Osteoblast (primary cell): ENCODE measurements at regions not wholly inside any gene's neighbourhood (a gene's known extent, or its start where the extent isn't known, plus 50 kb on each side); places are given as distances from the start of the nearest gene placed in this dataset.

ENCODE experiments used
- DNase-seq: peaks from one replicate; pipeline ENCODE4 v3.0.0; 2011; ENCODE audit warnings: low spot score, mixed read lengths; ENCODE audit not compliant: insufficient read length; ENCODE audit errors: missing footprints
- H2AFZ ChIP-seq: 2 replicates; pipeline ENCODE4 v1.6.0; 2011; ENCODE audit warnings: mild to moderate bottlenecking, low read length
- H3K27ac ChIP-seq: 2 replicates; pipeline ENCODE4 v1.5.1; 2011; ENCODE audit warnings: mild to moderate bottlenecking, low read depth, low read length, moderate library complexity
- H3K27me3 ChIP-seq: 2 replicates; pipeline ENCODE4 v1.6.0; 2012; ENCODE audit warnings: mild to moderate bottlenecking, control low read depth, inconsistent platforms, low read length, moderate library complexity; ENCODE audit not compliant: insufficient read depth
- H3K36me3 ChIP-seq: 2 replicates; pipeline ENCODE4 v1.5.1; 2011; ENCODE audit warnings: mild to moderate bottlenecking, low read length, control low read depth, moderate library complexity; ENCODE audit not compliant: insufficient read depth
- H3K4me1 ChIP-seq: 2 replicates; pipeline ENCODE4 v1.5.1; 2011; ENCODE audit warnings: mild to moderate bottlenecking, low read length, control low read depth, moderate library complexity; ENCODE audit not compliant: insufficient read depth
- H3K4me2 ChIP-seq: 2 replicates; pipeline ENCODE4 v1.6.0; 2011; ENCODE audit warnings: mild to moderate bottlenecking, low read length; ENCODE audit not compliant: insufficient read depth
- H3K4me3 ChIP-seq: fragments of 200-600 bp; sonication (generic); 3 replicates; pipeline ENCODE4 v1.5.1; 2012; ENCODE audit warnings: mild to moderate bottlenecking, low read length, inconsistent platforms; ENCODE audit not compliant: insufficient read depth
- H3K79me2 ChIP-seq: 2 replicates; pipeline ENCODE4 v1.6.0; 2012; ENCODE audit warnings: mild to moderate bottlenecking, low read length, control low read depth, inconsistent platforms; ENCODE audit not compliant: insufficient read depth
- H3K9me3 ChIP-seq: 2 replicates; pipeline ENCODE4 v1.5.1; 2011; ENCODE audit warnings: low read depth, low read length, control low read depth
- H4K20me1 ChIP-seq: 2 replicates; pipeline ENCODE4 v1.6.0; 2012; ENCODE audit warnings: mild to moderate bottlenecking, low read length, control low read depth; ENCODE audit not compliant: insufficient read depth
- CTCF ChIP-seq: IDR thresholded peaks from 2 replicates; pipeline ENCODE4 v1.5.1; 2011; ENCODE audit warnings: mild to moderate bottlenecking, low read depth, low read length, moderate library complexity; ENCODE audit errors: extremely low read depth

GRCh38 chr15:35741395-35741794 is 195.4 kb upstream of the DPH6 start:
- H3K36me3 ChIP-seq = no peaks in the 10 kb centered on the region
- H3K4me2 ChIP-seq = no peak overlapping the region
- H3K4me3 ChIP-seq = no peak overlapping the region
- H3K4me1 ChIP-seq = peaks cover 21% of the 10 kb centered on the region
- no peak overlapping the region for H2AFZ ChIP-seq
- H3K9me3 ChIP-seq = no peaks in the 10 kb centered on the region
- H3K27me3 ChIP-seq = no peaks in the 10 kb centered on the region
- no peaks in the 10 kb centered on the region for H3K79me2 ChIP-seq
- H4K20me1 ChIP-seq = no peaks in the 10 kb centered on the region
- DNase-seq = no peak
- no peak overlapping the region for H3K27ac ChIP-seq
- no peak for TF ChIP-seq CTCF

- Histone ChIP-seq H4K20me1 (no peaks in the 10 kb centered on the region), H3K27ac (no peak overlapping the region), H3K36me3 (no peaks in the 10 kb centered on the region), H3K9me3 (no peaks in the 10 kb centered on the region), H3K27me3 (no peaks in the 10 kb centered on the region), H2AFZ (no peak overlapping the region), H3K4me3 (no peak overlapping the region), H3K4me1 (peaks cover 17% of the 10 kb centered on the region), H3K79me2 (no peaks in the 10 kb centered on the region), H3K4me2 (no peak overlapping the region)
- DNase-seq = no peak
- no peak for TF ChIP-seq CTCF
Observed at GRCh38 chr15:35741881-35742280, 195.9 kb upstream of the DPH6 start.

- H3K4me3 ChIP-seq = no peak overlapping the region
- H3K9me3 ChIP-seq = no peaks in the 10 kb centered on the region
- TF ChIP-seq CTCF = no peak
- no peaks in the 10 kb centered on the region for H3K36me3 ChIP-seq
- no peaks in the 10 kb centered on the region for H4K20me1 ChIP-seq
- no peaks in the 10 kb centered on the region for H3K79me2 ChIP-seq
- DNase-seq = no peak
- no peak overlapping the region for H3K4me2 ChIP-seq
- no peaks in the 10 kb centered on the region for H3K27me3 ChIP-seq
- H3K27ac ChIP-seq = no peak overlapping the region
- no peak overlapping the region for H2AFZ ChIP-seq
- H3K4me1 ChIP-seq = peaks cover 6% of the 10 kb centered on the region
Observed at GRCh38 chr15:35743321-35743720, 197.4 kb upstream of the DPH6 start.

GRCh38 chr15:35746121-35746520 is 200.2 kb upstream of the DPH6 start:
- Histone ChIP-seq H3K4me1 (no peaks in the 10 kb centered on the region), H3K4me3 (no peak overlapping the region), H3K27me3 (no peaks in the 10 kb centered on the region), H4K20me1 (no peaks in the 10 kb centered on the region), H3K36me3 (no peaks in the 10 kb centered on the region), H3K27ac (no peak overlapping the region), H3K9me3 (no peaks in the 10 kb centered on the region), H3K4me2 (no peak overlapping the region), H2AFZ (peak overlapping the region; percentile 17), H3K79me2 (no peaks in the 10 kb centered on the region)
- no peak for DNase-seq
- TF ChIP-seq CTCF = no peak
